ENCODE measurements at regions not wholly inside any gene's neighbourhood (a gene's known extent, or its start where the extent isn't known, plus 50 kb on each side); places are given as distances from the start of the nearest gene placed in this dataset.

GRCh38 chr5:2201421-2201820, 318.7 kb upstream of the IRX4 start (continued):
- TF ChIP-seq CTCF (conservative IDR thresholded peaks at IDR 0.05; ENCODE audit: low read depth in 2 of 2) (no peak), CREB1 (CRISPR knock-in tag; IDR thresholded peaks at IDR 0.05; ENCODE audit: low read depth) (no peak), POLR2AphosphoS5 (IDR thresholded peaks at IDR 0.05; ENCODE audit: low read depth) (no peak), ZNF331 (CRISPR knock-in tag; IDR thresholded peaks at IDR 0.05; ENCODE audit: low read depth) (no peak), NANOG (IDR thresholded peaks at IDR 0.05; ENCODE audit: borderline replicate concordance) (no peak), ZNF114 (CRISPR knock-in tag; IDR thresholded peaks at IDR 0.05) (no peak), REST (IDR thresholded peaks at IDR 0.05; ENCODE audit: unreplicated experiment) (no peak), JUNB (IDR thresholded peaks at IDR 0.05; ENCODE audit: unreplicated experiment) (no peak), EZH2phosphoT487 (IDR thresholded peaks at IDR 0.05; ENCODE audit: unreplicated experiment) (no peak), ETS1 (IDR thresholded peaks at IDR 0.05) (no peak), EZH2 (IDR thresholded peaks at IDR 0.05; ENCODE audit: low read depth, unreplicated experiment) (no peak), STAT1 (IDR thresholded peaks at IDR 0.05; ENCODE audit: unreplicated experiment) (no peak)

DNA sequence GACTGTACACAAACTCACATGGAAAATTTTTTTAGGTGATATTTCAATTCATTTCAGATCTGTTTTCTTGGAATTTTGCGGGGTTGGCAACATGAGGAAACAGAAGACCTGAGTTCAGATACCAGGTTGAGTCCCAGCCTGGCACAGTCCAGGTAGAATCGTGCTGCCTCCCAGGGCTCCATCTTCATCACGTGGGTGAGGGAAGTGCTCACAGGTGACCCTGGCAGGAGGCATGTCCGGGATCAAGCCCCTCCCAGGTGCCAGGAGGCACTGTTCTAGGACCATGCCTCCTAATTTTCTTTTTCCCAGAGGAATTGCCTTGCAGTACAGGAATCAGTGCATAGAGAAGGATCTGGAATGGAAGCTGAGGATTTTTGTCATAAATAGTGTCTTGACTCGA, 318.3 kb upstream of the IRX4 start:
- Mint-ChIP-seq H3K9me3 (peaks cover 2% of the 10 kb centered on the region; the same call in 2 of the 3 replicates), H3K27me3 (ENCODE audit: insufficient read depth, low read depth, poor library complexity) (peaks cover 2% of the 10 kb centered on the region), H3K27ac (no peak overlapping the region), H3K4me1 (peaks cover 20% of the 10 kb centered on the region), H3K36me3 (ENCODE audit: low read depth) (no peaks in the 10 kb centered on the region), H3K4me3 (no peak overlapping the region)
- H3K4me2 ChIP-seq, result no peak overlapping the region
- no peak overlapping the region for H3K4me3 ChIP-seq
- H3K36me3 ChIP-seq (ENCODE audit: insufficient read depth), result no peaks in the 10 kb centered on the region
- no peak for ATAC-seq
- no peaks in the 10 kb centered on the region for H3F3A ChIP-seq (replicated peaks; ENCODE audit: low read depth)
- no peaks in the 10 kb centered on the region for H3K79me2 ChIP-seq (replicated peaks; ENCODE audit: insufficient read depth)
- no peaks in the 10 kb centered on the region; the same call in 1 of the 2 replicates for H3K4me1 ChIP-seq (ENCODE audit: insufficient read depth)
- no peak overlapping the region for H2AFZ ChIP-seq
- H3K27me3 ChIP-seq (ENCODE audit: insufficient read depth), result no peaks in the 10 kb centered on the region
- H3K27ac ChIP-seq (ENCODE audit: low read depth), result no peak overlapping the region
- peaks cover 2% of the 10 kb centered on the region; the same call in 1 of the 2 replicates for H3K9me2 ChIP-seq (ENCODE audit: insufficient read depth)
- H4K20me1 ChIP-seq (replicated peaks; ENCODE audit: insufficient read depth), result no peaks in the 10 kb centered on the region
- no peak for DNase-seq (ENCODE audit: low spot score)
- TF ChIP-seq POLR2AphosphoS5 (IDR thresholded peaks at IDR 0.05; ENCODE audit: low read depth) (no peak), ZNF462 (CRISPR knock-in tag; IDR thresholded peaks at IDR 0.05) (no peak), EZH2 (IDR thresholded peaks at IDR 0.05; ENCODE audit: low read depth, unreplicated experiment) (no peak)

Data from GM23338 (cell line).